Activated T-helper 2 cell treated with anti-CD3 and anti-CD28 coated beads, Interferon-gamma antibody, Interleukin-2, Interleukin-4, amounts not matched to agents 10 μg/mL and 5 μg/mL and 100 μg/mL, durations not matched to agents 14 hours and 24 hours and 36 hours (primary cell): ENCODE measurements at regions not wholly inside any gene's neighbourhood (a gene's known extent, or its start where the extent isn't known, plus 50 kb on each side); places are given as distances from the start of the nearest gene placed in this dataset.

ENCODE experiments used
- DNase-seq: peaks from one replicate; pipeline ENCODE4 v3.0.0; 2021; ENCODE audit warnings: low spot score
- H3K27ac Mint-ChIP-seq: one replicate; pipeline ENCODE4 v1.8.0; 2021; ENCODE audit warnings: mixed read lengths
- H3K27me3 Mint-ChIP-seq: one replicate; pipeline ENCODE4 v1.8.0; 2021; ENCODE audit warnings: low read depth, mixed read lengths
- H3K36me3 Mint-ChIP-seq: one replicate; pipeline ENCODE4 v1.8.0; 2021; ENCODE audit warnings: low read depth, mixed read lengths
- H3K4me1 Mint-ChIP-seq: one replicate; pipeline ENCODE4 v1.8.0; 2021; ENCODE audit warnings: low read depth, mixed read lengths
- H3K4me3 Mint-ChIP-seq: one replicate; pipeline ENCODE4 v1.8.0; 2021; ENCODE audit warnings: low read depth, mild to moderate bottlenecking, moderate library complexity, mixed read lengths
- H3K9me3 Mint-ChIP-seq: one replicate; pipeline ENCODE4 v1.8.0; 2021; ENCODE audit warnings: mixed read lengths
- intact Hi-C: fragments of 100-400 bp; cut with micrococcal nuclease; formaldehyde crosslinking; loops from one replicate; pipeline ENCODE4 v1.15.1; 2023

GRCh38 chr7:108805808-108806397 is 236.2 kb downstream of the DNAJB9 start:
- intact Hi-C loops, result no loop called here
- H3K36me3 Mint-ChIP-seq, result no peaks in the 10 kb centered on the region
- H3K4me1 Mint-ChIP-seq, result no peaks in the 10 kb centered on the region
- H3K4me3 Mint-ChIP-seq, result no peak overlapping the region
- no peak overlapping the region for H3K27ac Mint-ChIP-seq
- no peaks in the 10 kb centered on the region for H3K27me3 Mint-ChIP-seq
- no peaks in the 10 kb centered on the region for H3K9me3 Mint-ChIP-seq
- no peak for DNase-seq

GRCh38 chr7:108808549-108809266 is 239.0 kb downstream of the DNAJB9 start:
- Mint-ChIP-seq H3K4me1 (no peaks in the 10 kb centered on the region), H3K27ac (no peak overlapping the region), H3K36me3 (no peaks in the 10 kb centered on the region), H3K9me3 (no peaks in the 10 kb centered on the region), H3K27me3 (no peaks in the 10 kb centered on the region), H3K4me3 (no peak overlapping the region)
- DNase-seq, result no peak
- intact Hi-C loops, result no loop called here

- Mint-ChIP-seq H3K4me1 (no peaks in the 10 kb centered on the region), H3K9me3 (no peaks in the 10 kb centered on the region), H3K4me3 (no peak overlapping the region), H3K27ac (no peak overlapping the region), H3K36me3 (no peaks in the 10 kb centered on the region), H3K27me3 (no peaks in the 10 kb centered on the region)
- DNase-seq, result no peak
- intact Hi-C loops, result no loop called here
Observed at GRCh38 chr7:108809356-108809755, 239.7 kb downstream of the DNAJB9 start.

GRCh38 chr7:108810756-108811385 is 241.2 kb downstream of the DNAJB9 start:
- Mint-ChIP-seq H3K4me3 (no peak overlapping the region), H3K4me1 (no peaks in the 10 kb centered on the region), H3K27me3 (no peaks in the 10 kb centered on the region), H3K9me3 (no peaks in the 10 kb centered on the region), H3K27ac (no peak overlapping the region), H3K36me3 (no peaks in the 10 kb centered on the region)
- DNase-seq, result no peak
- intact Hi-C loops, result no loop called here

- DNase-seq, result no peak
- Mint-ChIP-seq H3K4me1 (no peaks in the 10 kb centered on the region), H3K36me3 (no peaks in the 10 kb centered on the region), H3K27me3 (no peaks in the 10 kb centered on the region), H3K4me3 (no peak overlapping the region), H3K27ac (no peak overlapping the region), H3K9me3 (no peaks in the 10 kb centered on the region)
- intact Hi-C loops, result no loop called here
Observed at GRCh38 chr7:108813251-108814014, 243.8 kb downstream of the DNAJB9 start.

- no peak overlapping the region for H3K27ac Mint-ChIP-seq
- no peaks in the 10 kb centered on the region for H3K36me3 Mint-ChIP-seq
- H3K4me1 Mint-ChIP-seq, result no peaks in the 10 kb centered on the region
- no peak for DNase-seq
- H3K27me3 Mint-ChIP-seq, result no peaks in the 10 kb centered on the region
- H3K9me3 Mint-ChIP-seq, result no peaks in the 10 kb centered on the region
- no peak overlapping the region for H3K4me3 Mint-ChIP-seq
- intact Hi-C loops, result no loop called here
Observed at GRCh38 chr7:108815815-108816214, 246.1 kb downstream of the DNAJB9 start.

GRCh38 chr7:108818742-108819141 is 249.1 kb downstream of the DNAJB9 start:
- Mint-ChIP-seq H3K4me3 (no peak overlapping the region), H3K27ac (no peak overlapping the region), H3K36me3 (no peaks in the 10 kb centered on the region), H3K27me3 (no peaks in the 10 kb centered on the region), H3K9me3 (no peaks in the 10 kb centered on the region), H3K4me1 (no peaks in the 10 kb centered on the region)
- DNase-seq, result no peak
- intact Hi-C loops, result no loop called here

GRCh38 chr7:108824840-108825580 is 255.3 kb downstream of the DNAJB9 start:
- intact Hi-C loops, result no loop called here
- no peak overlapping the region for H3K27ac Mint-ChIP-seq
- no peak for DNase-seq
- no peaks in the 10 kb centered on the region for H3K4me1 Mint-ChIP-seq
- no peak overlapping the region for H3K4me3 Mint-ChIP-seq
- no peaks in the 10 kb centered on the region for H3K36me3 Mint-ChIP-seq
- no peaks in the 10 kb centered on the region for H3K9me3 Mint-ChIP-seq
- no peaks in the 10 kb centered on the region for H3K27me3 Mint-ChIP-seq

GRCh38 chr7:108825581-108825909 is 255.9 kb downstream of the DNAJB9 start:
- no peak for DNase-seq
- Mint-ChIP-seq H3K4me1 (no peaks in the 10 kb centered on the region), H3K36me3 (no peaks in the 10 kb centered on the region), H3K9me3 (no peaks in the 10 kb centered on the region), H3K27me3 (no peaks in the 10 kb centered on the region), H3K27ac (no peak overlapping the region), H3K4me3 (no peak overlapping the region)
- intact Hi-C loops, result no loop called here

- no peak for DNase-seq
- Mint-ChIP-seq H3K9me3 (no peaks in the 10 kb centered on the region), H3K4me1 (no peaks in the 10 kb centered on the region), H3K27me3 (no peaks in the 10 kb centered on the region), H3K4me3 (no peak overlapping the region), H3K36me3 (no peaks in the 10 kb centered on the region), H3K27ac (no peak overlapping the region)
- intact Hi-C loops, result no loop called here
Observed at GRCh38 chr7:108836256-108836655, 266.6 kb downstream of the DNAJB9 start.

GRCh38 chr7:108838198-108838597 is 268.5 kb downstream of the DNAJB9 start:
- Mint-ChIP-seq H3K4me3 (no peak overlapping the region), H3K36me3 (no peaks in the 10 kb centered on the region), H3K27me3 (no peaks in the 10 kb centered on the region), H3K27ac (no peak overlapping the region), H3K4me1 (no peaks in the 10 kb centered on the region), H3K9me3 (no peaks in the 10 kb centered on the region)
- DNase-seq, result no peak
- intact Hi-C loops, result no loop called here

GRCh38 chr7:108839076-108839475 is 269.4 kb downstream of the DNAJB9 start:
- Mint-ChIP-seq H3K4me1 (no peaks in the 10 kb centered on the region), H3K9me3 (no peaks in the 10 kb centered on the region), H3K36me3 (no peaks in the 10 kb centered on the region), H3K4me3 (no peak overlapping the region), H3K27me3 (no peaks in the 10 kb centered on the region), H3K27ac (no peak overlapping the region)
- DNase-seq, result no peak
- intact Hi-C loops, result no loop called here
